GM18909 (cell line): ENCODE measurements at regions not wholly inside any gene's neighbourhood (a gene's known extent, or its start where the extent isn't known, plus 50 kb on each side); places are given as distances from the start of the nearest gene placed in this dataset.

ENCODE experiments used
- ATAC-seq: cut with Tn5 transposase; IDR thresholded peaks from one replicate; pipeline ENCODE4 v1.9.1; 2021; ENCODE audit warnings: mild to moderate bottlenecking; ENCODE audit not compliant: unreplicated experiment, poor library complexity

- ATAC-seq = no peak
These were observed 847.6 kb upstream of the CELF4 start for GRCh38 chr18:38413193-38413592.

DNA sequence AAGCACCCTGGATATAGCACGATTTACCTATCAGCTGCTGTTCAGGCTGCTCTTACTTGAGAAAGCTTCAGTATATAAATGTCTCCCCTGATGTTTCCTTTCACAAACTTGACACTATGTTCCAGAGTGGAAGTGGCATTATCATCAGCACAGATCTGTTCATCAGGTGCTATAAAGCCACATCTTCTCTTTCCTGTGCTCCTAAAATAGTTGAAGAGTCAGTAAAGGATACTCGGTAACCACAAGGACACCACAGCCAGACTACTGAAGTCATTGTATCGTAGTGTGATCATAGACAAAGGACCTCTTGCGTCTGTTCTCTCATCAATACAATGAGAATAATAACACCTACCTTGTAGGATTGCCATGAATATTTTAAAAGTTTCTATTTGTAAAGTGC lies 841.0 kb upstream of the CELF4 start:
- no peak for ATAC-seq

DNA sequence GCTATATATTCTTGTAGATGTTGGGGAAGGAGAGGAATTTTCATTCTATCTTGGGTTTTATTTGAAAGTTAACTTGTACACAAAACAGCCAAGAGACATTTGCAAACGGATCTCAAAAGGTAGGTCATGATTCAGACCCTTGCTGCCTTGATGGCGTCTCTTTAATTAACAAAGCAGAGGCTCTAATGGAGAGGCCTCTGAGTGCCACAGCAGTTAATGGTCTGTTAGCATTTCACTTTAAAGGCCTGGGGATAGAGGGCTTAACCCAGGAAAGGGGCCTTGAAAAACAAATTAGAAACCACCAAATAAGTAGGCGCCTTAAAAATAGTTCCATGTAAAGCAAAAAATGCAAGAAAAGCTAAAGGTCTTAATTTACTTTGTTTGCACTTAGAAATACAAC lies 836.9 kb upstream of the CELF4 start:
- ATAC-seq = no peak

GRCh38 chr18:38397094-38397493 lies 831.5 kb upstream of the CELF4 start:
- ATAC-seq = no peak

GRCh38 chr18:38386146-38386545 lies 820.5 kb upstream of the CELF4 start:
- ATAC-seq = no peak

DNA sequence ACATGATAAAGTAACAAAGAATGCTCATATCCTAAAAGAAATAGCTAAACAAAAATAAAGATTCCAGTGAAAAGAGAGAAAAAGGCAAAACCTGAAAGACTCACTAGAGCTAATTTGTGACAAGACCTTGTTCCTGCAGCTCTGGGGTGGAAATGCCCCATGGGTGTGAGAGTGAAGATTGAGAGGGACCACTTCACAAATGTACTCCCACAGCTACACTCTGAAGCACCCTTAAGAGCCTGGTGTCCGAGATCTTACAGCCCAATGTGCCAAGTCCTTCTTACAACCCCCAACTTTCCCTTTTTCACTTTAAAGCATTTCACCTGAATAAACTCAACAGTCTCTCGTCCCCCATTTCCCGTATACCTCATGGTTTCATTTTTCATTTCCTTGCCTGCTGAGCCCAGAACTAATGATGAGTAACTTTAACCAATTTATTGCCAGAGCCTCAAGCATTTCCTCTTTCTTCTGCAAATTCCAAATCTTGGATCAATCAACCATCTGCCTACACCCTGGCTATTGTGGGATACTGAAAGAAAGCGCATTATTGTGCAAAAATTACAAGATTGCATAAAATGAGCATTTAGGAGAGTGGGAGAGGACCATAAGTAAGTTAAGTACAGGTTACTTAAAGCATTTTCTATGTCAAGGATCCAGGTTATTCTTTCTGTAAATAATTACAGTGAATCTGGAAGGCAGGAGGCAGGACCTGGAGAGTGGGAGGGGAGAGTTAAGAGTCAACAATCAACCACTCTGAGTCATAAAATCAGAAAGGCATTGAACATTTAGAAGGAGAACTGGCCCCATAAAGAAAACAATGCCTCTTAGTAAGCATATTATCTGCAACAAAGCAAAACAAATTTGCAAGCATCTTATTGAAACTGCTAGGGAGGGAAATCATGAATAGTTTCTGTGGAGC lies 804.4 kb upstream of the CELF4 start:
- no peak for ATAC-seq

- no peak for ATAC-seq
These were observed 803.3 kb upstream of the CELF4 start for GRCh38 chr18:38368886-38369285.

DNA sequence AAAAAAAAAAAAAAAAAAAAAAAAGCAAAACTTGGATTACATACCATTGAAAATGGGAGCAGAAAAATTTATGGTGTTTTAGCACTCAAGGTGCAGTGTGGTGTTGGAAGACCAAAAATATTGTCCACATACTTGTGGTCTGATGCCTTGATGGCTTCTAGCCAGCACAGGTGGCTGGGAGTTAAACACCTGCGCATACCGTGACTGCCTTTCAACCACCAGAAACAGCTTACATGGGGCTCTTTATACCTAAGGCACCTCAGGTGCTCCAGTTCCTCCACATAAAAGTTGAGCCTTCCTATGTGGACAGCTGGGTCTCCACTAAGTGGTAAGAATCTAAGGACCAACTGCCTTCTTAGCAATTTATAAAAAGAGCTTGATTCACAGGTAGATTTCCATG lies 802.6 kb upstream of the CELF4 start:
- no peak for ATAC-seq

- ATAC-seq = no peak
These were observed 801.9 kb upstream of the CELF4 start for GRCh38 chr18:38367473-38367872.

- no peak for ATAC-seq
These were observed 796.7 kb upstream of the CELF4 start for GRCh38 chr18:38362286-38362792.

GRCh38 chr18:38358805-38359657 lies 793.4 kb upstream of the CELF4 start:
- no peak for ATAC-seq

DNA sequence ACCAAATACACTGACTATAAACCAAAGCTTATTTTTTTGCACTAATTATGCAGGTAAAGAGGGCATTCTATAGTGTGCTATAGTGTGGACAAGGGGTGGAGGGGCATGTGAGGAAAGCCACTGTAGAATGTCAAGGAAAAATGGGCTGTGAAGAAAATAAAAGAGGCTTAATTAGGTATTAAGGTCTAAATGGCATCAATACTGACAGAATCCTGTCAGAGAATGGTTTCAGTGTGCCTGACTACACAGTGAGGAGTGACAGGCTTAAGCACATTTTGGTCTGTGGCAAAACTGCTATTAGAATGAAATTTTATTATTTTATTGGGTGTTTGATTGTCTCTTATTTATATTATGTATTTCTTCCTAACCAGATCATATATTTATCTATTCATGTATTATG lies 787.6 kb upstream of the CELF4 start:
- no peak for ATAC-seq

- ATAC-seq = no peak
These were observed 784.5 kb upstream of the CELF4 start for GRCh38 chr18:38350141-38350540.

GRCh38 chr18:38330573-38330972 lies 765.0 kb upstream of the CELF4 start:
- no peak for ATAC-seq

GRCh38 chr18:38329145-38329544 lies 763.5 kb upstream of the CELF4 start:
- ATAC-seq = no peak

- ATAC-seq = no peak
These were observed 756.6 kb upstream of the CELF4 start for GRCh38 chr18:38322206-38322605.

DNA sequence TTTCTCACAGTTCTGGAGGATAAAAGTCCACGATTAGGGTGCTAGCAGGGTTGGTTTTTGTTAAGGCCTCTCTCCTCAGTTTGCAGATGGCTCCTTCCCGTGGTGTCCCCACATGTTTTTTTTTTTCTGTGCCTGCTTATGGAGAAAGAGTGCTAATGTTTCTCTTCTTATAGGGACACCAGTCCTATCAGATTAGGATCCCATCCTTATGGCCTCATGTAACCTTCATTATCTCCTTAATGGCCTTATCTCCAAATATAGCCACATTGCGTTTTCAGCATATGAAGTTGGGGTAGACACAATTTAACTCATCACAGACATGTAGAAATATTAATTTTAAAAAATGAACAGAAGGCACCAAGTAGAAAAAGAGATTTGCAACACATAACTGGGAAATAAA lies 755.7 kb upstream of the CELF4 start:
- ATAC-seq = no peak

DNA sequence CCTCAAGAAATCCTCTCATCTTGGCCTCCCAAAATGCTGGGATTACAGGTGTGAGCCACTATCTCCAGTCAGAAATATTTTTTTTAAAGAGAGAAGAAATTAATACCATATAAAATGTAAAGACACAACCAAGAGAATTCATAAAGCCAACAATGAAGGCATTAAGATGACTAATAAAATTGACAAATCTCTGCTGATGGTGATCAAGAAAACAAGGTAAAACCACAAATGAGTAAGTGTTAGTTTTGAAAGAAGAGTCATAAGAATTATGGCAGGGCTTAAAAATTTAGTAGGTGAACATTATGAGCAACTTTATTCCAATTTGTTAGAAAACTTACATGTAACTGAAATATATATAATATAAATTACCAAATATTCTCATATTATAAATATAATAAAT lies 752.8 kb upstream of the CELF4 start:
- no peak for ATAC-seq

DNA sequence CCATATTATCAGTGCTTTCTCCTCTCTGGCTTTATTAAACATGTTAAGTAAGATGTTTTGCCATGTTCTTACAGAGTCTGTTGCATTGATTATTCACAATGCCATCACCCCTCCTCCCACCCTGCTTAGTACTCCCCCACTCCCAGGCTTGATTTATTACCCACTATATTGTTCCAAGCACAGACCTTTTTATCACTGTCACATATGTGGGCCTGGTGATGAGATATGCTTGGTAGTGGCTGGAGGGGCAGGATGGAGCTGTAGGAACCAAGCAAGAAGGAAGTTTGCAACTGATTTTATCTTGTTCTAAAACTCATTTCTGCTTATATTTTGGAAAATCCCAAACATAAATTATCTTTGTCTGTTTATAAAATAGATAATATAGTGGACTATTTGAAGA lies 748.2 kb upstream of the CELF4 start:
- ATAC-seq = no peak

GRCh38 chr18:38312532-38312931 lies 746.9 kb upstream of the CELF4 start:
- no peak for ATAC-seq

DNA sequence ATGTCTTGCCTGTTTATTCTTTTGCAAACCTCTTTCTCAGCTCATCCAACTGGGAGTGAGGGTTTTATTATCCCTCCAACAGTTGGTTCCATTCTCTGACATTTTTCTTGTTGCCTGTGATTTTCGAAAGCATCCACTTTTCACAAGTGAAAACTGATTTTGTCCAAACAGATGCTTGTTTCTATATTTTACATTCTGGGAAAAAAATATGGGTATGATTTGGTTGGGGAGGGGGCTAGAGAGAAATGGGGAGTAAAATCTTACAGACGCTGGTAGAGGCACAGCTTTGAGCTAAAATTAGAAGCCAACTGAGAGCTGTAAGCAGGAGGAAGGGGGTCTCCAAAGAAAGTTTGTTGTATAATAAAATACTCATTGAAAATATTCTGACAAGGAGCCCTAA lies 745.3 kb upstream of the CELF4 start:
- ATAC-seq = no peak
